ENCODE measurements at regions not wholly inside any gene's neighbourhood (a gene's known extent, or its start where the extent isn't known, plus 50 kb on each side); places are given as distances from the start of the nearest gene placed in this dataset.

GRCh38 chrX:11908371-11908770, 150.3 kb downstream of the MSL3 start:
- TF ChIP-seq POLR2A (IDR thresholded peaks at IDR 0.05) (no peak), CTCF (IDR thresholded peaks at IDR 0.05) (no peak)
